HG03097 (cell line): ENCODE measurements at regions not wholly inside any gene's neighbourhood (a gene's known extent, or its start where the extent isn't known, plus 50 kb on each side); places are given as distances from the start of the nearest gene placed in this dataset.
"Not testable (repeated sequence)": the region's sequence is repeated elsewhere in the genome, so short reads cannot be mapped to it uniquely, and the experiment has no call there.

Experiments used
- ATAC-seq: cut with Tn5 transposase; IDR thresholded peaks from one replicate; pipeline ENCODE4 v1.9.1; 2021; ENCODE audit not compliant: unreplicated experiment, low FRiP score

GRCh38 chr15:20207198-20207597 lies 334.4 kb downstream of the GOLGA6L6 start:
- not testable (repeated sequence) for ATAC-seq

DNA sequence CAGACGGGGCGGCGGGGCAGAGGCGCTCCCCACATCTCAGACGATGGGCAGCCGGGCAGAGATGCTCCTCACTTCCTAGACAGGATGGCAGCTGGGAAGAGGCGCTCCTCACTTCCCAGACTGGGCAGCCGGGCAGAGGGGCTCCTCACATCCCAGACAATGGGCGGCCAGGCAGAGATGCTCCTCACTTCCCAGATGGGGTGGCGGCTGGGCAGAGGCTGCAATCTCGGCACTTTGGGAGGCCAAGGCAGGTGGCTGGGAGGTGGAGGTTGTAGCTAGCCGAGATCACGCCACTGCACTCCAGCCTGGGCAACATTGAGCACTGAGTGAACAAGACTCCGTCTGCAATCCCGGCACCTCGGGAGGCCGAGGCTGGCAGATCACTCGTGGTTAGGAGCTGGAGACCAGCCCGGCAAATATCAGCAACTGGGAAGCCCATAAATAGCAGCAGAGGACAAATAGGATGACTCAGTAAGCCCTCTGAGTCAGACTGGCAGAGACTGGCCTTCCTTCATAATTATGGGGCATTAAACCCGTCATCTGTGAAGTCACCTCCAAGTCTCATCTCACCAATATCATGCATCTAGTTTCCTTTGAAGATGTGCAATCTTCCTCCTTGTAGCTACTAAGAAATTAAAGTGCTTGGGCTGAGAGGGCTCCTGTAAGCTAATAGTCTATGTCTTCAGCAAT lies 337.3 kb downstream of the GOLGA6L6 start:
- ATAC-seq: not testable (repeated sequence)

- not testable (repeated sequence) for ATAC-seq
Measured at GRCh38 chr15:20203649-20204150, 337.9 kb downstream of the GOLGA6L6 start.

GRCh38 chr15:20194591-20195198 lies 346.9 kb downstream of the GOLGA6L6 start:
- ATAC-seq: not testable (repeated sequence)

GRCh38 chr15:20192982-20193929 lies 348.3 kb downstream of the GOLGA6L6 start:
- ATAC-seq: peak; percentile 72

- ATAC-seq: not testable (repeated sequence)
Measured at GRCh38 chr15:20191508-20192125, 350.0 kb downstream of the GOLGA6L6 start.

- not testable (repeated sequence) for ATAC-seq
Measured at GRCh38 chr15:20188611-20189010, 353.0 kb downstream of the GOLGA6L6 start.

- ATAC-seq: not testable (repeated sequence)
Measured at GRCh38 chr15:20187370-20188355, 353.9 kb downstream of the GOLGA6L6 start.

GRCh38 chr15:20184879-20185278 lies 356.7 kb downstream of the GOLGA6L6 start:
- not testable (repeated sequence) for ATAC-seq

GRCh38 chr15:20168221-20168620 lies 373.4 kb downstream of the GOLGA6L6 start:
- ATAC-seq: not testable (repeated sequence)

DNA sequence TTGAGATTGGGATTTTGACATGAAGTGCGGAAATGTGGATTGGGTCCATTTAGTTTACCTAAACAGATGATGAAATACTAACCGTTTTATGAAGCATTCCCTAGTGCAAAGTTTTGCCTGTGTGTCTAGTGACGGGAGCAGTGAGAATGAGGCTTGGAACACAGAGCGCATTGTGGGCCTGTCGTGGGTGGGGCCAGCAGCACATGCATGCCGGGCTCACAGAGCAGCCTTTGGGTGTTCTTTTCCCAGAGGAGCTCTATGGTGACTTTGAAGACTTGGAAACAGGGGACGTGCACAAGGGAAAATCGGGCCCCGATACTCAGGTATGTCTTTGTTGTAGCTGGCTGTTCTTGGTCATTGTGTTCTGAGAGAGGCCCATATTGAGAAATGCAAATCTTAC lies 388.1 kb downstream of the GOLGA6L6 start:
- not testable (repeated sequence) for ATAC-seq

- not testable (repeated sequence) for ATAC-seq
Measured at GRCh38 chr15:20148679-20149078, 392.9 kb downstream of the GOLGA6L6 start.

GRCh38 chr15:20148008-20148407 lies 393.6 kb downstream of the GOLGA6L6 start:
- not testable (repeated sequence) for ATAC-seq

- not testable (repeated sequence) for ATAC-seq
Measured at GRCh38 chr15:20144333-20145036, 397.1 kb downstream of the GOLGA6L6 start.

DNA sequence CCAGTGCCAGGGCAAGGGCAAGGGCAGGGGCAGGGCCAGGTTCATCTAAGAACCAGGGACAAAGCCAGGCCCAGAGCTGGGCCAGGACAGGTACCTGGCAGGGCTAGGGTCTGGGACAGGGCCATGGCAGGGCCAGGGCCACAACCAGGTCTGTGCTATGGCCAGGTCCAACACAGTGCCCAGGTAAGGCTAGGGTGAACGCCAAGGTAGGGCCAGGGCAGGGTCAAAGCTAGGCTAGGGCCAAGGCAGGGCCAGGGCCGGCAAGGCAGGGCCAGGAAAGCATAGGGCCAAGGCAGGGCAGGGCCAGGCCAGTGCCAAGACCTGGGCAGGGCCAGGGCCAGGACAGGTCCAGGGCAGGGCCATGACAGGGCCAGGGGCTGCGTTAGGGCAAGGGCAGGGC lies 398.7 kb downstream of the GOLGA6L6 start:
- not testable (repeated sequence) for ATAC-seq

GRCh38 chr15:20142410-20142809 lies 399.2 kb downstream of the GOLGA6L6 start:
- ATAC-seq: not testable (repeated sequence)

DNA sequence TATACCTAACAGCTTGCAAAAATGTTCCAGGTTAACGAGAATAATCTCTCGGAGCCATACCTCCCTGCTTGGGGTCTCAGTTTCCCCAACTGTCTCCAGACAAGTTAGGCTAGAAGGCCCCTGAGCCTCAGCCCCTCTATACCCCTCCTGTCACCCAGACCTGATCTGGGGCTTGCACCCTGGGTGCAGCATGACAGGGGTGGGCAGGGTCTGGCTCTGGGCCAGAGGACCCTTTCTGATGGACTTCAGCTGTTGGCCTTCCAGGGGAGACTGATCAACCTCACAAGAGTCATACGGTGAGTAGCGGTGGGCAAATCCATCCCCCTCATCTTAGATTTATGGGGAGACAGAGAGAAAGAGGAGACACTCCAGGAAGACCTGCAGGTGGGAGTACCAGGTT lies 416.9 kb downstream of the GOLGA6L6 start:
- ATAC-seq: not testable (repeated sequence)

DNA sequence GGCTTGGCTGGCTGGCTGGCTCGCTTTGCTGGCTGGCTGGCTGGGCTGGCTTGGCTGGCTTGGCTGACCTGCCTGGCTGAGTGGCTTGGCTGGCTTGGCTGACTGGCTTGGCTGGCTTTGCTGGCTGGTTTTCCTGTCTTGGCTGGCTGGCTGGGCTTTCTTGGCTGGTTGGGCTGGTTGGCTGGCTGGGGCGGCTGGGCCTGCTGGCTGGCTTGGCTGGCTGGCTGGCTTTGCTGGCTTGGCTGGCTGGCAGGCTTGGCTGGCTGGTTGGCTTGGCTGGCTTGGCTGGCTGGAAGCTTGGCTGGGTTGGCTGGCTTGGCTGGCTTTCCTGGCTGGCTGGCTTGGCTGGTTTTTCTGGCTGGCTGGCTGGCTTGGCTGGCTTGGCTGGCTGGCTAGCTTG lies 435.6 kb downstream of the GOLGA6L6 start:
- ATAC-seq: no peak
